IMR-90 (cell line): ENCODE measurements at regions not wholly inside any gene's neighbourhood (a gene's known extent, or its start where the extent isn't known, plus 50 kb on each side); places are given as distances from the start of the nearest gene placed in this dataset. TPM values are rescaled to one million over a fixed set of nuclear protein-coding genes. Genes with fewer than 3 reads are reported as not detected.

Experiments
- microRNA-seq, 2 experiments: library from miRNA; stranded (forward) in 1 of 2; unstranded in 1 of 2; fragments of 10-50 nt in 1 of 2; fragments of <30 nt in 1 of 2; gene quantifications in 1 of 2; microRNA quantifications in 1 of 2; one replicate each; pipeline versions ENCODE3 to v1.1.0; 2013 to 2020; ENCODE audit not compliant: insufficient read depth in 1 of 2, insufficient read length in 1 of 2, unreplicated experiment in 1 of 2
- small RNA-seq, 5 experiments: library from RNA; depleted of rRNA; stranded (forward); fragments of <200 nt; gene quantifications; one replicate each; pipeline ENCODE3, GENCODE V24; 2012

Small RNAs in the stretch of these regions (microRNA-seq; reads per million reads assigned to microRNA genes)
- 0 to 1.0 reads per million in 2 experiments for gene MIR1267 (ENCODE audit: insufficient read depth in 1 of 2, insufficient read length in 1 of 2, unreplicated experiment in 1 of 2)
- not detected for gene SNORD31B (ENCODE audit: insufficient read depth, insufficient read length)

Small RNAs in the stretch of these regions (small RNA-seq; reads per million reads assigned to genes)
- gene MIR1267 (0 to 1.1 (median 0) reads per million in 5 experiments), gene SNORD31B (0 to 18.0 (median 1.8) reads per million in 5 experiments)
